ENCODE measurements at regions not wholly inside any gene's neighbourhood (a gene's known extent, or its start where the extent isn't known, plus 50 kb on each side); places are given as distances from the start of the nearest gene placed in this dataset.

DNA sequence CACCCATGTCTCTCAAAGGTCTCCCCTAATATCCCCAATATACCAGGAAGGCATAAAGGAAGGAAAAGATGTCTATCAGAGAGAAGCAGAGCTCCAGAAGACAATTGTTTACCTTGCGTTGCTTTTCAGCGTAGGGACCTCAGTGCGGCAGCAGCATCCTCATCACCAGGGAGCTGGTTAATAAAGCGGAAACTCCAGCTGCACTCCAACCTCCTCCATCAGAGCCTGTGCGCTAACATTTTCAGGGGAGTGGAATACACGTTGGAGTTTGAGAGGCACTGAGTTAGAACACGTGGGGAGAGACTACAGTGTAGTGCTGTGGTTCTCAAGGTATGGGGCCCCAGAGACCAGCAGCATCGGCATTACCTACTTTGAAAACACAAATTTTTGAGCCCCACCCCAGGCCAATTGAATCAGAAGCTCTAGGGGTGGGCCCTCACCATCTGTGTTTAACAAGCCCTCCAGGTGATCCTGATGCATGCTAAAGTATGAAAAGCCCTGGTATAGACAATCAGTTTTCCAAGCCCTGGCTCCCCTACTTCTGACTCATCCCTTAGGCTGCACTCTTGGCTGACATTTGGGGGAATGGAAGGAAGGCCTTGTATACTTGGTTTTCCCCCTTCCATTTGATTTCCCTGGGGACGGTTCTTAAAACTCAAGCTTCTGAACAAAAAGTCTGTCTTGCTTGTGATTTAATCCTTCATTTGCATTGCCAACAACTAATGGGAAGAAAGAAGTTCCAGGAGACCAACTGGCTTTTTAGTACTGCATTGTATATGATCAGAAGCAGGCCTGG, 419.0 kb upstream of the CCDC196 start:
- no peak for DNase-seq (ENCODE audit: low read depth)
- TF ChIP-seq, protein P1, sequence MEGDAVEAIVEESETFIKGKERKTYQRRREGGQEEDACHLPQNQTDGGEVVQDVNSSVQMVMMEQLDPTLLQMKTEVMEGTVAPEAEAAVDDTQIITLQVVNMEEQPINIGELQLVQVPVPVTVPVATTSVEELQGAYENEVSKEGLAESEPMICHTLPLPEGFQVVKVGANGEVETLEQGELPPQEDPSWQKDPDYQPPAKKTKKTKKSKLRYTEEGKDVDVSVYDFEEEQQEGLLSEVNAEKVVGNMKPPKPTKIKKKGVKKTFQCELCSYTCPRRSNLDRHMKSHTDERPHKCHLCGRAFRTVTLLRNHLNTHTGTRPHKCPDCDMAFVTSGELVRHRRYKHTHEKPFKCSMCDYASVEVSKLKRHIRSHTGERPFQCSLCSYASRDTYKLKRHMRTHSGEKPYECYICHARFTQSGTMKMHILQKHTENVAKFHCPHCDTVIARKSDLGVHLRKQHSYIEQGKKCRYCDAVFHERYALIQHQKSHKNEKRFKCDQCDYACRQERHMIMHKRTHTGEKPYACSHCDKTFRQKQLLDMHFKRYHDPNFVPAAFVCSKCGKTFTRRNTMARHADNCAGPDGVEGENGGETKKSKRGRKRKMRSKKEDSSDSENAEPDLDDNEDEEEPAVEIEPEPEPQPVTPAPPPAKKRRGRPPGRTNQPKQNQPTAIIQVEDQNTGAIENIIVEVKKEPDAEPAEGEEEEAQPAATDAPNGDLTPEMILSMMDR (IDR thresholded peaks at IDR 0.05; ENCODE audit: insufficient read depth, low read depth, low read length, missing control alignments) = no peak
- no peak overlapping the region for H3K4me3 ChIP-seq (ENCODE audit: low read length)

DNA sequence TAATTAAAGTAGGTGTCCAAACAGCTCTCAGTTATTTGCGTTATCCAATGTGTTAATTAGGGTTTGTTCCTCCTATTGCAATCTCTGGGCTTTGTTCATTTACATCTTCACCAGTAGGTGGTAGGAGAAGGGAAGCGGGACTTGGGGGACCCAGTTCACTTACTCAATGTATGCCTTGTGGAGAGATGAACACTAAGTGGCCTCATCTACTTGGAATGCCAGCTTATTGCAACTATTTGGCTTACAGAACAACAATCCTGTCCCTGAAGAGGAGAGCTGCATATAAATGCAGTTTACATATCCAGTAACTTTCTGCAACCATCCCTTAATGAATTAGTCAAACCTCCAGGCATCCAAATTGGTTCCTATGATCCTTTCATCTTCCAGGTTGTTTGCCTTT, 417.1 kb upstream of the CCDC196 start:
- H3K4me3 ChIP-seq (ENCODE audit: low read length) = no peak overlapping the region
- DNase-seq (ENCODE audit: low read depth) = no peak
- TF ChIP-seq, protein P1 (IDR thresholded peaks at IDR 0.05; ENCODE audit: insufficient read depth, low read depth, low read length, missing control alignments) = no peak

GRCh38 chr14:66069830-66070541, 416.2 kb upstream of the CCDC196 start:
- no peak overlapping the region for H3K4me3 ChIP-seq (ENCODE audit: low read length)
- DNase-seq (ENCODE audit: low read depth) = peak; percentile 31
- TF ChIP-seq, protein P1 (IDR thresholded peaks at IDR 0.05; ENCODE audit: insufficient read depth, low read depth, low read length, missing control alignments) = no peak

DNA sequence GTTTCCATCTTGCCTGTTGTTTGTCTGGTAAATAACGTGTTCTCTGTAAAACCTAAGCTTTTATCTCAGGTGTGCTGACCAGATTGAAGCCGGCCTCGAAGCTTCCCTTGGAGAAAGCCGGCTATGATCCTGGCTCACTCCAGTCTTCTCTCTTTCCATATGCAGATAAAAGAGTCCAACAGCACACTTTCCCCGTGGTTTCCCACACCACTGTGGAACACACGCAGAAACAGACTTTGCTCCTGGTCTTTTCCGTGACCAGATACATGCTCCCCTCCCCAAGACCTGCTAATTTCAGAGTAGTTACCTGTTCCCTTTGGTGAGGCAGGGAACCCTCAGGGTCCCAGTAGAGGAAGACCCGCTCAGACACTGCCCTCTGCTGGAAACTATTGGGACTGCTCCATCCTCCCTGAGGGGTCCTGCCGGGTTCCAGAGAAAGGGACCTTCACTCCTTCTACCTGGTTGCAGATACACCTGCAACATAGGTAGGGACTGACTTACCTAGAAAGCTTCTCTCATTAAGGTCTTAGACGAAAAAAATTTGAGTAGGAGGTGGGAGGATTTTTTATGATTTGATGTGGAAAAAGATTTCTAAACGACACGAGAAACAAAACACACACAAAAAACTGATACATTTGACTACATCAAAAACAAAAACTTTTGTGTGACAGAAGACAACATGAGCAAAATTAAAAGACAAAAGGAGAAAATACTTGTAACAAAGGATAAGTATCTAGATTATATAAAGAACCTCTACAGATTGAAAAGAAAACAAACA, 415.4 kb upstream of the CCDC196 start:
- peak; percentile 17 for DNase-seq (ENCODE audit: low read depth)
- H3K4me3 ChIP-seq (ENCODE audit: low read length) = no peak overlapping the region
- TF ChIP-seq, protein P1 (IDR thresholded peaks at IDR 0.05; ENCODE audit: insufficient read depth, low read depth, low read length, missing control alignments) = peak; percentile 78

DNA sequence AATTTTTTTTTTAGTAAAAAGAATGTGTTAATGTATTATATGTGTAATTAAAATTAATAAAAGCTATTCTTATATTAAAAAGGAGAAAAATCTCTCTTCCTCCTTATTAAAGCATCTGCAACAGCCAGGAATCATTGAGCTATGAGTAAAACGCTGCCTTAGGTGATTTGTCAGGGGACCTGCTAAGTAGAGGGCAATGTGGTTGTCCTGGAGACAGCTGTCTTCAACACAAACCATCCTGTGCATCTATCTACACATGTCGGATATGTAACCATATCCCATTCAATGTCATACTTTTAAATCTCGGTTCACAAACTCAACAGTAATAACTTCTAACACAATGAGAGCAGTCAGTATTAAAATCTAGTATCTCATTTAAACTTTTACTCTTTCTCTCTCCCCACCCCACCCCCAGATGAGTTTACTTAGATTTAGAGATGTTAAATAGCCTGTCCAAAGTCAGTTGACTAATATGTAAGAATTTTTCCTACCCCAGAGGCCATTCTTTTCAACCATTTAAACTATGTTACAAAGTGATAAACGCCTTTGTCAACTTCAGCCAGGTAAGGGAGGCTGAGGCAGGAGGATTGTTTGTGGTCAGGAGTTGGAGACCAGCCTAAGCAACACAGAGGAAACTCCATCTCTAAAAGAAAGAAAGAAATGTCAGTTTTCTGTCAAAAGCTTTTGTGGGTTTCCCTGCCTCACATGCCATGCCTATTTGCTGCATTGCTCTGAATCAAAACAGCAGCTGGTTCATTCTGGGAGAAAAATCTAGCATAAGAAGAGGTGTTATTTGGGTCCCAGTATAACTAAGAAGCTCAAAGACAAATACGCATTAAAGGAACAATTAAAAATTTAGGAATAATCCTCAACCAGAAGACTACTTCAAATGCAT, 413.7 kb upstream of the CCDC196 start:
- DNase-seq (ENCODE audit: low read depth) = no peak
- TF ChIP-seq, protein P1 (IDR thresholded peaks at IDR 0.05; ENCODE audit: insufficient read depth, low read depth, low read length, missing control alignments) = no peak
- no peak overlapping the region for H3K4me3 ChIP-seq (ENCODE audit: low read length)

- TF ChIP-seq, protein P1 (IDR thresholded peaks at IDR 0.05; ENCODE audit: insufficient read depth, low read depth, low read length, missing control alignments) = no peak
- no peak overlapping the region for H3K4me3 ChIP-seq (ENCODE audit: low read length)
- no peak for DNase-seq (ENCODE audit: low read depth)
Measured at GRCh38 chr14:66074537-66074936, 411.6 kb upstream of the CCDC196 start.

Data from epithelial cell of esophagus (primary cell).